ENCODE measurements at regions not wholly inside any gene's neighbourhood (a gene's known extent, or its start where the extent isn't known, plus 50 kb on each side); places are given as distances from the start of the nearest gene placed in this dataset.

DNA sequence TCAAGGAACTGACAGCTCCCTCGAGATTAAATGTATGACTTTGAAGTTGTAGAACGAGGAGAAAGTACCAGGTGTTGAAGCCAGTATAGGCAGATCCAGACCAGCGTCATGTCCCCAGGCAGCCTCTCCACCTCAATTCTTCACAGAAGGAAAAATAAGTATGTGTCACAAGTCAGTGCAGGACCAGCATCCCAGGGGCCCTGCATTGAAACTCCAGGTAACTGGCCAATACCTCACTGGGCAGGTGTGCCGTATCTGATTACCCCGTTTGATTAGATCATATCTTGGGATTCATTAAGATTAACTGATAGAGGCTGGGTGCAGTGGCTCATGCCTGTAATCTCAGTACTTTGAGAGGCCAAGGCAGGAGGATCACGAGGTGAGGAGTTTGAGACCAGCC lies 466.7 kb upstream of the B3GAT1 start:
- no peak for TF ChIP-seq CTCF (IDR thresholded peaks at IDR 0.05; ENCODE audit: low read length, missing control alignments)
- no peak overlapping the region for H3K4me3 ChIP-seq (replicated peaks; ENCODE audit: low read depth, low read length)
- no peak for DNase-seq (ENCODE audit: low read depth)

- DNase-seq (ENCODE audit: low read depth): no peak
- no peak for TF ChIP-seq CTCF (IDR thresholded peaks at IDR 0.05; ENCODE audit: low read length, missing control alignments)
- no peak overlapping the region for H3K4me3 ChIP-seq (replicated peaks; ENCODE audit: low read depth, low read length)
These were observed 464.2 kb upstream of the B3GAT1 start for GRCh38 chr11:134876226-134876625.

GRCh38 chr11:134866981-134867675 lies 455.1 kb upstream of the B3GAT1 start:
- H3K4me3 ChIP-seq (replicated peaks; ENCODE audit: low read depth, low read length): no peak overlapping the region
- no peak for DNase-seq (ENCODE audit: low read depth)
- TF ChIP-seq CTCF (IDR thresholded peaks at IDR 0.05; ENCODE audit: low read length, missing control alignments): no peak

GRCh38 chr11:134866215-134866614 lies 454.2 kb upstream of the B3GAT1 start:
- no peak for DNase-seq (ENCODE audit: low read depth)
- TF ChIP-seq CTCF (IDR thresholded peaks at IDR 0.05; ENCODE audit: low read length, missing control alignments): no peak
- H3K4me3 ChIP-seq (replicated peaks; ENCODE audit: low read depth, low read length): no peak overlapping the region

DNA sequence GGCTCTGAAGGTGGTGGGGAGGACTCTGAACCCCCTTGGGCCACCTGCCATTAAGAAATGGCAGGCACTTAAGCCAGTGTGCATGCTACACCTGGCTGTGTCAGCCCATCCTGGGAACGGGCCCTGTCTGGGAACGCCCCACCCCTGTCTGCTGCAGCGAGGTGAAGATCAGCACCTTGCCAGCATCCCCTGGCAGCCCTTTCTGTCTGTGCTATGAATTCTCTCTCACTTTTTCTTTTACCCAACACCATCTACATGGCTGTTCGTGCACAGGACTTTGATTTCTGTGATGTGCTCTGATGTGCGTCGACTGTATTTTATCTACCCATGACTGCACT lies 452.9 kb upstream of the B3GAT1 start:
- TF ChIP-seq CTCF (IDR thresholded peaks at IDR 0.05; ENCODE audit: low read length, missing control alignments): no peak
- no peak for DNase-seq (ENCODE audit: low read depth)
- no peak overlapping the region for H3K4me3 ChIP-seq (replicated peaks; ENCODE audit: low read depth, low read length)

GRCh38 chr11:134864233-134864967 lies 452.4 kb upstream of the B3GAT1 start:
- no peak for DNase-seq (ENCODE audit: low read depth)
- no peak for TF ChIP-seq CTCF (IDR thresholded peaks at IDR 0.05; ENCODE audit: low read length, missing control alignments)
- no peak overlapping the region for H3K4me3 ChIP-seq (replicated peaks; ENCODE audit: low read depth, low read length)

DNA sequence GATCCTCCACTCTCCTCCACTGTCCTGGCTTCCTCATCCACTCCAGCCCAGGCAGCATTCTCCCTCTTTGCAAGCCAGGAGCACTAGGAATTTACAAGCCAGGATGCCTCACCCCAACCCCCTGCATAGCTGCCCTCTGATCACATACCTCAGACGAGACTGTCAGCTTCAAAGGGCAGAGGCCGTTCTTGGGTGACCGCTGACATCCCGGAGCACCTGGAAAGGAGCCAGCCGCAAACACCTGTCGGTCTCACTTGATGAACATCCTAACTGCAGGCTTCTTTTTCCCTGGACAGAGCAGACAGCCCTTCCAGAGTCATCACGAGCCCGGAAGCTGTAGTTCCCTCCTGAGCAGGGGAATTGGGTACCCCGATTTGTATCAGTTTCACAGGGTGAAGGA lies 451.3 kb upstream of the B3GAT1 start:
- no peak for TF ChIP-seq CTCF (IDR thresholded peaks at IDR 0.05; ENCODE audit: low read length, missing control alignments)
- DNase-seq (ENCODE audit: low read depth): no peak
- no peak overlapping the region for H3K4me3 ChIP-seq (replicated peaks; ENCODE audit: low read depth, low read length)

Measured in fibroblast of pulmonary artery (primary cell).